IPS-20b (cell line): ENCODE measurements at regions not wholly inside any gene's neighbourhood (a gene's known extent, or its start where the extent isn't known, plus 50 kb on each side); places are given as distances from the start of the nearest gene placed in this dataset.

Experiments
- H3K27ac ChIP-seq: one replicate; pipeline ENCODE4 v1.5.1; 2013; ENCODE audit warnings: low read length
- H3K27me3 ChIP-seq: 2 replicates; pipeline ENCODE4 v1.6.1; 2013; ENCODE audit warnings: mild to moderate bottlenecking, low read length, inconsistent platforms; ENCODE audit not compliant: insufficient read depth
- H3K36me3 ChIP-seq: 2 replicates; pipeline ENCODE4 v1.6.1; 2013; ENCODE audit warnings: low read depth, mild to moderate bottlenecking, inconsistent platforms, low read length, moderate library complexity; ENCODE audit not compliant: insufficient read depth
- H3K4me1 ChIP-seq: 2 replicates; pipeline ENCODE4 v1.6.1; 2013; ENCODE audit warnings: mild to moderate bottlenecking, control low read depth, inconsistent platforms, low read length, moderate library complexity; ENCODE audit not compliant: insufficient read depth
- H3K4me3 ChIP-seq: 2 replicates; pipeline ENCODE4 v1.5.1; 2013; ENCODE audit warnings: mild to moderate bottlenecking, low read length, inconsistent platforms
- H3K9ac ChIP-seq: 2 replicates; pipeline ENCODE4 v1.6.1; 2013; ENCODE audit warnings: low read depth, mild to moderate bottlenecking, inconsistent platforms, low read length, moderate library complexity
- H3K9me3 ChIP-seq: 2 replicates; pipeline ENCODE4 v1.6.1; 2013; ENCODE audit warnings: mild to moderate bottlenecking, low read depth, low read length, inconsistent platforms; ENCODE audit not compliant: insufficient read depth

- Histone ChIP-seq H3K9ac (no peak overlapping the region), H3K27me3 (no peaks in the 10 kb centered on the region), H3K9me3 (no peaks in the 10 kb centered on the region), H3K4me3 (no peak overlapping the region), H3K4me1 (no peaks in the 10 kb centered on the region), H3K27ac (no peak overlapping the region), H3K36me3 (peaks cover 44% of the 10 kb centered on the region)
These were observed 50.3 kb downstream of the PLXNA1 start for GRCh38 chr3:127033171-127033570.

GRCh38 chr3:127033786-127034185 is 50.9 kb downstream of the PLXNA1 start:
- Histone ChIP-seq H3K27ac (no peak overlapping the region), H3K36me3 (peaks cover 43% of the 10 kb centered on the region), H3K9me3 (no peaks in the 10 kb centered on the region), H3K9ac (no peak overlapping the region), H3K27me3 (no peaks in the 10 kb centered on the region), H3K4me3 (no peak overlapping the region), H3K4me1 (no peaks in the 10 kb centered on the region)

DNA sequence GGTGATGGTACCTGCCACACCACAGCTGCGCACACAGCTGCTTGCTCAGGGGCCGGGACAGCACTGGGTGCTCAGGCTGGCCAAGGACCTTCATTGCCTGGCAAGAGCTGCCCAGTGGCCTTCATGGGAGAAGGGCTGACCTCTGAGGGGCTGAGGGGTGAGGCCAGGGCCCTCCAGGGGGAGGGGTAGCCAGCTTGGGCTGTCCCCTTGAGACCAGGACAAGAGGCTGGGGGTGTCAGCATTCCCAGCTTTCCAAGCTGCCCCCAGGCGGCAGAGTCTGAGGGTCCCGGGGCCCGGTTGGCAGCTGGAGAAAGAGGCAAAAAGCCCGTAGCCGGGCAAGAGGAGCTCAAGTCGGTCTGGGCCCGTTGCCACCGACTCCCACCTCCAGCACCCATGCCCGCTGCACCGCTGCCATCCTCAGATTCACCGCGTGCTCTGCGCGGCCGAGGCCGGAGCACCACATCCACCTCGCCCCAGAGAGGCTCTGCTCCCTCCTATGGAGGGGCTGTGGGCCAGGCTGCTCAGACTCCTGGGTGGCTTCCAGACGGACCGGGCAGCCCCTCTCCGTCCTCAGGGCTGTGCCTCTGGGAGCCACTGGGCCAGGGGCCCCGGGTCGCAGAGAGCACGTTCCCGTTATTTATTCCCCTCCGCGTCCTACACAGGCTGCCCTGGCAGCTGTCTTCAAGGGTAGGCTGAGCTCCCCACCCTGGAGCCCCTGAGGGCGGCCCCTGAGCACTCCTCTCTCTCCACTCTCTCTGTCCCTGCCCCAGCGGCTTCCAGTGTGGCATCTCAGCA is 51.5 kb downstream of the PLXNA1 start:
- Histone ChIP-seq H3K27ac (no peak overlapping the region), H3K9ac (no peak overlapping the region), H3K9me3 (no peaks in the 10 kb centered on the region), H3K4me1 (no peaks in the 10 kb centered on the region), H3K4me3 (no peak overlapping the region), H3K36me3 (peaks cover 37% of the 10 kb centered on the region), H3K27me3 (no peaks in the 10 kb centered on the region)

GRCh38 chr3:127034990-127035652 is 52.2 kb downstream of the PLXNA1 start:
- no peaks in the 10 kb centered on the region for H3K27me3 ChIP-seq
- H3K4me1 ChIP-seq, result no peaks in the 10 kb centered on the region
- H3K9ac ChIP-seq, result no peak overlapping the region
- H3K9me3 ChIP-seq, result no peaks in the 10 kb centered on the region
- no peak overlapping the region for H3K27ac ChIP-seq
- H3K36me3 ChIP-seq, result peaks cover 32% of the 10 kb centered on the region
- H3K4me3 ChIP-seq, result no peak overlapping the region

DNA sequence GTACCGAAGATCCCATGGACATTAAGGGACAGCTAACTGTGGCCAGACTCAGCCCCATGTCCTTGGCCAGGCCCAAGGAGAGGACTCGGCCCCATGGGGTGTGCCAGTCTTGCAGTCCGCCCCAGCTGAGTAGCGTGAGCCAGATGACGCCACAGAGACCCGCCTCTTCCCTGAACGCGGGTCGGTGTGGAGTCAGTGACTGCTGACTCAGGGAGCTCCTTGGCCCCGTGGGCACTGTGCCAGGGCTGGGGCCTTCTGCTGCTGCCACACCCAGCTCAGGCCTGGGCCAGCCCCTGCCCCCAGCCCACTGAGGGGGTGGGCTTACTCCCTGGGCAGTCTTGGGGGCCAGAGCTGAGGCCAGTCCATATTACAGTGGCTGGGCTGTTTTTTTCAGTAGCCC is 52.8 kb downstream of the PLXNA1 start:
- Histone ChIP-seq H3K27ac (no peak overlapping the region), H3K4me1 (no peaks in the 10 kb centered on the region), H3K9me3 (no peaks in the 10 kb centered on the region), H3K36me3 (peaks cover 26% of the 10 kb centered on the region), H3K4me3 (no peak overlapping the region), H3K27me3 (no peaks in the 10 kb centered on the region), H3K9ac (no peak overlapping the region)

- no peaks in the 10 kb centered on the region for H3K4me1 ChIP-seq
- H3K4me3 ChIP-seq, result no peak overlapping the region
- H3K36me3 ChIP-seq, result peaks cover 21% of the 10 kb centered on the region
- no peaks in the 10 kb centered on the region for H3K9me3 ChIP-seq
- peak overlapping the region; percentile 7 for H3K27ac ChIP-seq
- no peak overlapping the region for H3K9ac ChIP-seq
- H3K27me3 ChIP-seq, result no peaks in the 10 kb centered on the region
These were observed 53.5 kb downstream of the PLXNA1 start for GRCh38 chr3:127036209-127037020.

DNA sequence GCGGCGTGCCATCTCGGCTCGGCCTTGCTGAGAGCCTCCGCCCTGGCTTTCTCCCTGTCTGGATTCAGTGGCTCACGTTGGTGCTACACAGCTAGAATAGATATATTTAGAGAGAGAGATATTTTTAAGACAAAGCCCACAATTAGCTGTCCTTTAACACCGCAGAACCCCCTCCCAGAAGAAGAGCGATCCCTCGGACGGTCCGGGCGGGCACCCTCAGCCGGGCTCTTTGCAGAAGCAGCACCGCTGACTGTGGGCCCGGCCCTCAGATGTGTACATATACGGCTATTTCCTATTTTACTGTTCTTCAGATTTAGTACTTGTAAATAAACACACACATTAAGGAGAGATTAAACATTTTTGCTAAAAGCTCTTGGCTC is 54.1 kb downstream of the PLXNA1 start:
- Histone ChIP-seq H3K9me3 (no peaks in the 10 kb centered on the region), H3K4me3 (no peak overlapping the region), H3K9ac (no peak overlapping the region), H3K36me3 (peaks cover 17% of the 10 kb centered on the region), H3K27me3 (no peaks in the 10 kb centered on the region), H3K4me1 (no peaks in the 10 kb centered on the region), H3K27ac (no peak overlapping the region)

DNA sequence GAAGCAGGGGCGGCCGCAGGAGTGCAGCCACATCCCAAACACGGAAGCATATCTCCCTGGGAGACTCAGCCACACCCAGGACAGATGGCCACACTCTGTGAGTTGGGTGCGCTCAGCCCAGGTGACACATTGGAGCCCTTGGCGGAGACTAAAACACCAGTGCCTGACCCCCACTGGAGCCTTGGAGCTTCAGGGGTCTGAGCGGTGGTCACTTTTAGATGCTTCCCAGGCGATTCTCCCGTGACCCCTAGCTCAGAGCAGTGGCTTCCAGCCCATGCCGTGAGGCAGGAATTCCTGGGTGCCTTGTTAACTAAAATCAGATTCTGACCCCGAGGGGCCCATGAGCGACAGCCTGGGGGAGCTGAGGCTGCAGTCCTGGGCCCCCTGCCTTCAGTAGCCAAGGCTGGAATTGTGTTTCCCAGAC is 54.5 kb downstream of the PLXNA1 start:
- Histone ChIP-seq H3K4me3 (no peak overlapping the region), H3K27ac (no peak overlapping the region), H3K9me3 (no peaks in the 10 kb centered on the region), H3K36me3 (peaks cover 13% of the 10 kb centered on the region), H3K27me3 (no peaks in the 10 kb centered on the region), H3K9ac (no peak overlapping the region), H3K4me1 (no peaks in the 10 kb centered on the region)

GRCh38 chr3:127037971-127038446 is 55.1 kb downstream of the PLXNA1 start:
- no peaks in the 10 kb centered on the region for H3K9me3 ChIP-seq
- H3K27me3 ChIP-seq, result no peaks in the 10 kb centered on the region
- no peak overlapping the region for H3K27ac ChIP-seq
- peaks cover 3% of the 10 kb centered on the region; the same call in 1 of the 2 replicates for H3K4me1 ChIP-seq
- H3K36me3 ChIP-seq, result peaks cover 7% of the 10 kb centered on the region
- H3K9ac ChIP-seq, result no peak overlapping the region
- no peak overlapping the region for H3K4me3 ChIP-seq

DNA sequence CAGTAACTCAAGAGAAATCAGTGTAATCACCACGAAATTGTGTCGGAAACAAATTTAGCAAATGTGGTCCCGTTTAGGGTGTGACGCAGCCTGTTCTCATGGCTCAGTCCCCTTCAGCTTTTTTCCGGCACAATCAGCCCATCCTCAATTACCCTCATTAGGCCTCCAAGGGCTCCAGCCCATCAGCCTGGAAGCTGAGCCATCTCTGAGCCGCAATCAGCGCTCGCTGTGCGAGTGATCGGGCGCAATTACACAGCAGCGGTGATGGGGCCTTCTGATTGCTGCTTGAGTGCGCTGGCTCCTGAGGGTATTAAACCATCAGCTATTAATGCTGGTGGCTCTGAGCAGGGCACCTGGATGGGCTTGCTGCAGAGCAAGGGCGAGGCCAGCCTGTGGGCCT is 55.6 kb downstream of the PLXNA1 start:
- Histone ChIP-seq H3K4me3 (no peak overlapping the region), H3K9me3 (no peaks in the 10 kb centered on the region), H3K4me1 (peaks cover 8% of the 10 kb centered on the region; the same call in 1 of the 2 replicates), H3K9ac (no peak overlapping the region), H3K27ac (no peak overlapping the region), H3K27me3 (no peaks in the 10 kb centered on the region), H3K36me3 (peaks cover 2% of the 10 kb centered on the region; the same call in 1 of the 2 replicates)

DNA sequence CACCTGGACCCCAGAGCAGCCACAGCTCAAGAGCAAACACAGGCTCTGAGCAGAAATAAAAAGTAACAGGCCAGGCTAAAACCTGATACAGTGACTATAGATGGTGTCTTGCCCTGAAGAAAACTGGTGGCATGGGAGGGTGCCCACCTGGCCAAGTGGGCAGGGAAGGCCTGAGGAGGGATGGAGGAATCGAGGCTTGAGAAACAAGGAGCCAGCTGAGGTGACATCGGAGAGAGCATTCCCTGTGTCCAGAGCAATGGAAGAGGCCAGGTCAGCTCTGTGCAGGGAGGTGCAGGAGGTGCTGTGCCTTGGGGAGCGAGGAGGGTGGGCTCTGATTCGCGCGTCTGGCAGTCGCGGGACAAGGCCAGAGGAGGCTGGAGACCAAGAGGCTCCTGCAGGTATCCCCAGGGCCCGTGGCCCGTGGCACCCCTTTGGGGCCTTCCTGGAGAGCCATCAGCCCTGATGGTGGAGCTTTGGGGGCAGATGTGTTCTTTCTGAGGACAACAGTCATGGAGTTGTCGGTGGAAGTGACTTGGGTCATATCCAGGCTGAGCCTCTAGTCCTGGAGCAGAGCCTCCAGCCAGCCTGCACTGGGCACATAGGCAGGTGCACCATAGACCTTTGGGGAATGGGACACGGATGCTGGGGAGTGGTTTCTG is 56.1 kb downstream of the PLXNA1 start:
- Histone ChIP-seq H3K27me3 (no peaks in the 10 kb centered on the region), H3K36me3 (no peaks in the 10 kb centered on the region), H3K9ac (no peak overlapping the region), H3K4me3 (no peak overlapping the region), H3K4me1 (peaks cover 14% of the 10 kb centered on the region; the same call in 1 of the 2 replicates), H3K9me3 (no peaks in the 10 kb centered on the region), H3K27ac (no peak overlapping the region)
